ENCODE measurements at regions not wholly inside any gene's neighbourhood (a gene's known extent, or its start where the extent isn't known, plus 50 kb on each side); places are given as distances from the start of the nearest gene placed in this dataset.
"Not testable (repeated sequence)": the region's sequence is repeated elsewhere in the genome, so short reads cannot be mapped to it uniquely, and the experiment has no call there.

GRCh38 chr6:22171006-22171405 is 125.8 kb downstream of the PRL start:
- not testable (repeated sequence) for DNase-seq

- DNase-seq: not testable (repeated sequence)
These were observed 125.0 kb downstream of the PRL start for GRCh38 chr6:22171885-22172284.

- no peak for DNase-seq
These were observed 123.5 kb downstream of the PRL start for GRCh38 chr6:22173311-22173710.

- DNase-seq: not testable (repeated sequence)
These were observed 116.6 kb downstream of the PRL start for GRCh38 chr6:22180250-22180649.

GRCh38 chr6:22184371-22184770 is 112.5 kb downstream of the PRL start:
- DNase-seq: no peak

- DNase-seq: no peak
These were observed 106.9 kb downstream of the PRL start for GRCh38 chr6:22189946-22190345.

GRCh38 chr6:22194188-22194921 is 102.5 kb downstream of the PRL start:
- DNase-seq: no peak

GRCh38 chr6:22199771-22200170 is 97.1 kb downstream of the PRL start:
- no peak for DNase-seq

GRCh38 chr6:22204153-22204552 is 92.7 kb downstream of the PRL start:
- DNase-seq: no peak

GRCh38 chr6:22205266-22205665 is 91.6 kb downstream of the PRL start:
- DNase-seq: no peak

- DNase-seq: no peak
These were observed 90.7 kb downstream of the PRL start for GRCh38 chr6:22206106-22206505.

GRCh38 chr6:22208026-22208425 is 88.8 kb downstream of the PRL start:
- no peak for DNase-seq

GRCh38 chr6:22214314-22214713 is 82.5 kb downstream of the PRL start:
- no peak for DNase-seq

- DNase-seq: not testable (repeated sequence)
These were observed 81.4 kb downstream of the PRL start for GRCh38 chr6:22215474-22215873.

- DNase-seq: no peak
These were observed 78.4 kb downstream of the PRL start for GRCh38 chr6:22218410-22218809.

GRCh38 chr6:22219925-22220324 is 76.9 kb downstream of the PRL start:
- DNase-seq: no peak

- no peak for DNase-seq
These were observed 75.6 kb downstream of the PRL start for GRCh38 chr6:22221211-22221610.

- DNase-seq: no peak
These were observed 75.2 kb downstream of the PRL start for GRCh38 chr6:22221630-22222029.

- no peak for DNase-seq
These were observed 74.4 kb downstream of the PRL start for GRCh38 chr6:22222469-22222868.

- no peak for DNase-seq
These were observed 68.8 kb downstream of the PRL start for GRCh38 chr6:22227824-22228610.

- no peak for DNase-seq
These were observed 65.8 kb downstream of the PRL start for GRCh38 chr6:22231050-22231449.

- DNase-seq: no peak
These were observed 65.2 kb downstream of the PRL start for GRCh38 chr6:22231616-22232015.

- no peak for DNase-seq
These were observed 60.0 kb downstream of the PRL start for GRCh38 chr6:22236626-22237414.
